Activated naive CD8-positive, alpha-beta T cell treated with anti-CD3 and anti-CD28 coated beads, Interleukin-2, amount 50 U/mL, for 24 hours (primary cell): ENCODE measurements at regions not wholly inside any gene's neighbourhood (a gene's known extent, or its start where the extent isn't known, plus 50 kb on each side); places are given as distances from the start of the nearest gene placed in this dataset.

Experiments
- ATAC-seq: fragments of 150-1000 bp; cut with Tn5 transposase; one replicate; pipeline ENCODE4 v1.10.0; 2021
- DNase-seq: peaks from one replicate; pipeline ENCODE4 v3.0.0; 2021
- H3K27ac Mint-ChIP-seq: one replicate; pipeline ENCODE4 v1.8.0; 2021; ENCODE audit warnings: mild to moderate bottlenecking, mixed read lengths
- H3K27me3 Mint-ChIP-seq: one replicate; pipeline ENCODE4 v1.8.0; 2021; ENCODE audit warnings: mixed read lengths
- H3K36me3 Mint-ChIP-seq: one replicate; pipeline ENCODE4 v1.8.0; 2021; ENCODE audit warnings: low read depth, mixed read lengths
- H3K4me1 Mint-ChIP-seq: one replicate; pipeline ENCODE4 v1.8.0; 2021; ENCODE audit warnings: mixed read lengths
- H3K4me3 Mint-ChIP-seq: one replicate; pipeline ENCODE4 v1.8.0; 2021; ENCODE audit warnings: mild to moderate bottlenecking, moderate library complexity, mixed read lengths
- H3K9me3 Mint-ChIP-seq: one replicate; pipeline ENCODE4 v1.8.0; 2021; ENCODE audit warnings: mixed read lengths

GRCh38 chr2:2849464-2850217 lies 518.6 kb upstream of the MYT1L start:
- Mint-ChIP-seq H3K36me3 (no peaks in the 10 kb centered on the region), H3K27me3 (no peaks in the 10 kb centered on the region), H3K4me3 (no peak overlapping the region), H3K4me1 (no peaks in the 10 kb centered on the region), H3K9me3 (no peaks in the 10 kb centered on the region), H3K27ac (no peak overlapping the region)
- DNase-seq (no peak), ATAC-seq (no peak)

GRCh38 chr2:2848621-2849333 lies 517.7 kb upstream of the MYT1L start:
- Mint-ChIP-seq H3K4me3 (no peak overlapping the region), H3K9me3 (no peaks in the 10 kb centered on the region), H3K4me1 (no peaks in the 10 kb centered on the region), H3K27me3 (no peaks in the 10 kb centered on the region), H3K36me3 (no peaks in the 10 kb centered on the region), H3K27ac (no peak overlapping the region)
- ATAC-seq (no peak), DNase-seq (no peak)

- ATAC-seq (no peak), DNase-seq (no peak)
- Mint-ChIP-seq H3K27me3 (no peaks in the 10 kb centered on the region), H3K4me3 (no peak overlapping the region), H3K9me3 (no peaks in the 10 kb centered on the region), H3K27ac (no peak overlapping the region), H3K4me1 (no peaks in the 10 kb centered on the region), H3K36me3 (no peaks in the 10 kb centered on the region)
Observed at GRCh38 chr2:2848198-2848597, 517.1 kb upstream of the MYT1L start.

GRCh38 chr2:2847209-2847676 lies 516.2 kb upstream of the MYT1L start:
- Mint-ChIP-seq H3K4me1 (no peaks in the 10 kb centered on the region), H3K9me3 (no peaks in the 10 kb centered on the region), H3K4me3 (no peak overlapping the region), H3K27me3 (no peaks in the 10 kb centered on the region), H3K27ac (no peak overlapping the region), H3K36me3 (no peaks in the 10 kb centered on the region)
- no peak for DNase-seq
- ATAC-seq = no peak

GRCh38 chr2:2846332-2847208 lies 515.5 kb upstream of the MYT1L start:
- no peaks in the 10 kb centered on the region for H3K4me1 Mint-ChIP-seq
- no peak overlapping the region for H3K27ac Mint-ChIP-seq
- no peaks in the 10 kb centered on the region for H3K36me3 Mint-ChIP-seq
- H3K9me3 Mint-ChIP-seq = no peaks in the 10 kb centered on the region
- H3K4me3 Mint-ChIP-seq = no peak overlapping the region
- no peak for ATAC-seq
- DNase-seq = no peak
- peaks cover 2% of the 10 kb centered on the region for H3K27me3 Mint-ChIP-seq

GRCh38 chr2:2845806-2846315 lies 514.8 kb upstream of the MYT1L start:
- DNase-seq = no peak
- Mint-ChIP-seq H3K36me3 (no peaks in the 10 kb centered on the region), H3K27me3 (peaks cover 2% of the 10 kb centered on the region), H3K4me1 (no peaks in the 10 kb centered on the region), H3K9me3 (no peaks in the 10 kb centered on the region), H3K4me3 (no peak overlapping the region), H3K27ac (no peak overlapping the region)
- ATAC-seq = no peak

- no peaks in the 10 kb centered on the region for H3K36me3 Mint-ChIP-seq
- ATAC-seq (no peak), DNase-seq (no peak)
- no peak overlapping the region for H3K4me3 Mint-ChIP-seq
- H3K27ac Mint-ChIP-seq = no peak overlapping the region
- H3K9me3 Mint-ChIP-seq = no peaks in the 10 kb centered on the region
- H3K4me1 Mint-ChIP-seq = no peaks in the 10 kb centered on the region
- peaks cover 2% of the 10 kb centered on the region for H3K27me3 Mint-ChIP-seq
Observed at GRCh38 chr2:2845267-2845666, 514.2 kb upstream of the MYT1L start.

- no peak for ATAC-seq
- Mint-ChIP-seq H3K27ac (no peak overlapping the region), H3K9me3 (no peaks in the 10 kb centered on the region), H3K4me1 (no peaks in the 10 kb centered on the region), H3K4me3 (no peak overlapping the region), H3K36me3 (no peaks in the 10 kb centered on the region), H3K27me3 (peaks cover 4% of the 10 kb centered on the region)
- DNase-seq = no peak
Observed at GRCh38 chr2:2843969-2844548, 513.0 kb upstream of the MYT1L start.

GRCh38 chr2:2842466-2842865 lies 511.4 kb upstream of the MYT1L start:
- H3K4me1 Mint-ChIP-seq = no peaks in the 10 kb centered on the region
- H3K9me3 Mint-ChIP-seq = no peaks in the 10 kb centered on the region
- H3K27ac Mint-ChIP-seq = no peak overlapping the region
- DNase-seq = no peak
- no peak overlapping the region for H3K4me3 Mint-ChIP-seq
- no peaks in the 10 kb centered on the region for H3K36me3 Mint-ChIP-seq
- peaks cover 4% of the 10 kb centered on the region for H3K27me3 Mint-ChIP-seq
- ATAC-seq = no peak

GRCh38 chr2:2840681-2841300 lies 509.7 kb upstream of the MYT1L start:
- no peaks in the 10 kb centered on the region for H3K36me3 Mint-ChIP-seq
- H3K27ac Mint-ChIP-seq = no peak overlapping the region
- DNase-seq (no peak), ATAC-seq (no peak)
- H3K4me1 Mint-ChIP-seq = no peaks in the 10 kb centered on the region
- no peak overlapping the region for H3K4me3 Mint-ChIP-seq
- H3K9me3 Mint-ChIP-seq = no peaks in the 10 kb centered on the region
- H3K27me3 Mint-ChIP-seq = peaks cover 4% of the 10 kb centered on the region

- Mint-ChIP-seq H3K4me3 (no peak overlapping the region), H3K36me3 (no peaks in the 10 kb centered on the region), H3K27ac (no peak overlapping the region), H3K4me1 (no peaks in the 10 kb centered on the region), H3K9me3 (no peaks in the 10 kb centered on the region), H3K27me3 (peaks cover 4% of the 10 kb centered on the region)
- no peak for DNase-seq
- no peak for ATAC-seq
Observed at GRCh38 chr2:2839782-2840531, 508.9 kb upstream of the MYT1L start.

GRCh38 chr2:2839393-2839781 lies 508.3 kb upstream of the MYT1L start:
- no peaks in the 10 kb centered on the region for H3K4me1 Mint-ChIP-seq
- H3K9me3 Mint-ChIP-seq = no peaks in the 10 kb centered on the region
- no peaks in the 10 kb centered on the region for H3K36me3 Mint-ChIP-seq
- H3K27me3 Mint-ChIP-seq = peaks cover 4% of the 10 kb centered on the region
- no peak overlapping the region for H3K4me3 Mint-ChIP-seq
- no peak overlapping the region for H3K27ac Mint-ChIP-seq
- ATAC-seq (no peak), DNase-seq (no peak)

GRCh38 chr2:2838548-2838845 lies 507.4 kb upstream of the MYT1L start:
- no peak overlapping the region for H3K4me3 Mint-ChIP-seq
- H3K27ac Mint-ChIP-seq = no peak overlapping the region
- H3K27me3 Mint-ChIP-seq = peaks cover 4% of the 10 kb centered on the region
- no peaks in the 10 kb centered on the region for H3K36me3 Mint-ChIP-seq
- no peak for ATAC-seq
- H3K9me3 Mint-ChIP-seq = no peaks in the 10 kb centered on the region
- no peak for DNase-seq
- H3K4me1 Mint-ChIP-seq = no peaks in the 10 kb centered on the region
